ENCODE measurements at regions not wholly inside any gene's neighbourhood (a gene's known extent, or its start where the extent isn't known, plus 50 kb on each side); places are given as distances from the start of the nearest gene placed in this dataset.
"Not testable (repeated sequence)": the region's sequence is repeated elsewhere in the genome, so short reads cannot be mapped to it uniquely, and the experiment has no call there.

DNA sequence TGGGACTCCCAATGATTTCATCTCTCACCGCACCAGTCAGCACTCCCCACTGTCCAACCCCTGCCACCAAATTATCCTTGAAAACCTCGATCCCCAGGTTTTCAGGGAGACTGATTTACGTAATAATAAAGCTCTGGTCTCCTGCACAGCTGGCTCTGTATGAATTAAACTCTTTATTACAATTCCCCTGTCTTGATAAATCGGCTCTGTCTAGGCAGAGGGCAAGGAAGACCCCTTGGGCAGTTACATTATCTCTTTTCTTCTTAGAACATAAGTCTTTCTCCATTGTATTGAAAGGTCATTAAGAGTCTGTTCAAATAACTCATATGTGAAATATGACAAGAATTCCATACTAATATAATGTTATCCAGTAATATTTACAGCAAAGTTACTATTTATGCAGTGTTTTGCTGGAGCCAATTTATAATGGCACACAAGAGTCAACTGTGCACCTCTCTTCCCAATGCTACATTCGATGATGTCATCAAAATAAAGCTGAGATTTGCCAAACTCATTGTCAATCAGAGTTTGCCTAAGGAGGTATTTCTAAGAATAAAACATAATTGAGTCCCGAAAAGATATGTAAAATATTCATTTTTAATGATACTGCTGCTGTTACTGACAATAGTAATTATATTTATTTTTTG is 1297.2 kb upstream of the LRRTM3 start:
- in situ Hi-C loops (cut with HindIII; ENCODE audit: low sequenced_read_pairs): no loop called here

DNA sequence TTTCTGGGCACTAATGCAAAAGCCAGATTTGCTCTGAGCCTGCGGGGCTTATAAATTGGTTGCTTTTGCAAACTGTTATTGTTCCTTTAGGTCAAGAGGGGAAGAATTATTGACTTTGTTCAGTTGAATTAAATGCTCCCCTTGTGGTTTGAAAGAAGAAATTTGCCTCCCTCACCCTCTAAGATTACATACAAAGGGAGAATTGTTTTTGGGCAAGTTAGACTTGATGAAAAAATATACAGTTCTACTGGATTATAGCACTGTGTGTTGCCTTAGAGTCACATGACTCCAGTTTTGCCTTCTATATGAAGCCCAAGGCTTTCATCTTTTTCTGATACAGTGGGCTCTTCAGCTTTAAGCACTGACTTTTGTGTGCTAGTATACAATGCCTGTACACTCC is 1265.8 kb upstream of the LRRTM3 start:
- in situ Hi-C loops (cut with HindIII; ENCODE audit: low sequenced_read_pairs): no loop called here

DNA sequence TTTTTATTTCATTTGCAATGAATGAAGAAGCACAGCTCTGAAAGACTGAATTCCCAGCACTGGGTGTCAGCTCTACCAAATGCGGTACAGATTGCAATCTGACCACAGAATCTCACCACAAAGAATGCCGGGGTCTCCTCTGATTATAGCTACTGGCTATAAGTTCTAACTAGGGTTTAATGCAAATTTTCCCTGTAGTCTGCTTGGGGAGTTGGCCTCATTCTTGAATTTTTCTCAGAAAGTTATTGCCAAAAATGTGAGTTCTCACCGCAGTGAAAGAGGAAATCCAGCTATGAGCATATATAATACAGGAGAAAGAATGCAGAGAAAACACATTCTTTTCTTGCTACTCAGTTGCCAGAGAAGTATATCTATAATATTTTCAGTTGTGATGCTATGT is 1255.7 kb upstream of the LRRTM3 start:
- in situ Hi-C loops (cut with HindIII; ENCODE audit: low sequenced_read_pairs): no loop called here

DNA sequence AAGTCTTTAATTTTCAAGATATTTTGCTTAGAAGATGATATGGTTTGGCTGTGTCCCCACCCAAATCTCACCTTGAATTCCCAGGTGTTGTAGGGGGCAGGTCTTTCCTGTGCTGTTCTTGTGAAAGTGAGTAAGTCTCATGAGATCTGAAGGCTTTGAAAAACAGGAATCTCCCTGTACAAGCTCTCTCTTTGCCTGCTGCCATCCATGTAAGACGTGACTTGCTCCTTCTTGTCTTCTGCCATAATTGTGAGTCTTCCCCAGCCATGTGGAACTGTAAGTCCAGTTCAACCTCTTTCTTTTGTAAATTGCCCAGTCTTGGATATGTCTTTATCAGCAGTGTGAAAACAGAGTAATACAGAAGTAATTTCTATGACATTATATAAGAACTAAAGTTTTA is 1255.2 kb upstream of the LRRTM3 start:
- in situ Hi-C loops (cut with HindIII; ENCODE audit: low sequenced_read_pairs): not testable (repeated sequence)

DNA sequence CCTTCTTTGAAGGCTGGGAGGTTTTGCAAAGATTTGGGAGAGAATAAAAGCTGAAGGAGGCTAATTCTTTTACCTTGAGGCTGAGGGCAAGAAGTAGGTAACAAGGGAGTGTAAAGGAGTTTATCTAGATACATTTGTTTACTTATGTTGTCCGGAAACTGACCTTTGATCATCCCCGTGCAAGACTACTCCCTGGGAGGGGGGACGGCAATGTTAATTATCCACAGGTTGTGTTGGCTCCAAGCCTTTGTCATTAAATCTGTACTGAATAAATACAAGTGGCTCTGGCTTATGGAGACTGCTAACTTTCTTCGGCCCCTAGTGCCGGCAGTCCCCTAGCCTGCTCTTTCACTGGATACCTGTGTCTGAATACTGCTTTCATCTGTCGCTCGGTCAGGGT is 1250.6 kb upstream of the LRRTM3 start:
- in situ Hi-C loops (cut with HindIII; ENCODE audit: low sequenced_read_pairs): no loop called here

DNA sequence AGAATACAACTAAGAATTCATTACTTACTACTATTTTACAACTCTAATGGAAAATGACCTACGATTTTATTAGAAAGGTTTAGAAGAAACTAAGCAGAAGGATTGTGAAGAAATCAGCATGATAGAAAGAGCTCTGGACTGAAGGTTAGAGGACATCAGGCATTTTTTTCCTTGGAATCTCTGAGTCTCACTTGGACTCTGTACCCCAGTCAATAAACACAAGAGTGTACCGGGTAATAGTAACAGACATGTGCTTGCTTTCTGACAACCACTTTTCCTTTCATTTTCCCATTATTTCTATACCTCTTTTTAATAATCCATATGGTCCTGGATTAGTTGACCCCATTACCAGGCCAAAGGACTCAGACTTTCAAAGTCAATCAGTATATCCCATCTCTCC is 1240.9 kb upstream of the LRRTM3 start:
- in situ Hi-C loops (cut with HindIII; ENCODE audit: low sequenced_read_pairs): no loop called here

DNA sequence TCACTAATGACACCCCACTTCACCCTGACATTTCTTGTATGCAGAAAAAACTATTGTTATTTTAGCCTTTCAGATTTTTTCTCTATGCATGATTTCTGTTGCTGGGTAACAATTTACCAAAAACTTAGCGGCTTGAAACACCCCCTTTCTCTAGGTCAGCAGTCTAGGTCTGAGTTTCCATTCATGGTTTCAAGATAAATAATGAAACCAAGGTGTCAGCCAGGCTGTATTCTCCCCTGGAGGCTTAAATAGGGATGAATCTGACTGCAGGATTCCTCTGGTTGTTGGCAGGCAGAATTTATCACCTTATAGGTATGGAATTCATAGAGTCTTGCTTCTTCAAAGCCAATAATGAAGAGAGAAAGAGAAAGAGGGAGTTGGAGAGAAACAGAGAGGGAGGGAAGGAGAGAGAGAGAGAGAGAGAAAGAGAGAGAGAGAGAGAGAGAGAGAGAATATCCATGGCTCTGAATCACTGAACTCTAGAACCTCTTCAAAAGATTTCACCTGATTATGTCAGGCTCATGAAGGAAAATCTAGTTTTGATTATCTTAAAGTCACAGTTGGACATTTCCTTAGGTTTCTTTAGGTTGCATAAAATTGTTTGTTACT is 1224.6 kb upstream of the LRRTM3 start:
- in situ Hi-C loops (cut with HindIII; ENCODE audit: low sequenced_read_pairs): no loop called here

DNA sequence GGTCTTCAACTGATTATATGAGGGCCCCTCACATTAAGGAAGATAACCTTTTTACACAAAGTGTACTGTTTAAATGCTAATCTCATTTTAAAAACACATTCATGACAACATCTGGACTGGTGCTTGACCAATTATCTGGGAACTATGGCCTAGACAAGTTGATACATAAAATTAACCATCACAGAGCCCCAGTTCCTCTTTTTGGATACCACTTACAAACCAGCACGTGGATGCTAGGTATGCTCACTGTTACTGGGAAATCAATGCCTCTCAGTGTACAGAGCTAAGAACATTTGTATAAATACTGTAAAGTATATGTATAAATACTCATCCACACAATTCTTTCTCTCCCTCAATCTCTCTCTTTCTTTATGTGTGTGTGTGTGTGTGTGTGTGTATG is 1217.8 kb upstream of the LRRTM3 start:
- in situ Hi-C loops (cut with HindIII; ENCODE audit: low sequenced_read_pairs): no loop called here

DNA sequence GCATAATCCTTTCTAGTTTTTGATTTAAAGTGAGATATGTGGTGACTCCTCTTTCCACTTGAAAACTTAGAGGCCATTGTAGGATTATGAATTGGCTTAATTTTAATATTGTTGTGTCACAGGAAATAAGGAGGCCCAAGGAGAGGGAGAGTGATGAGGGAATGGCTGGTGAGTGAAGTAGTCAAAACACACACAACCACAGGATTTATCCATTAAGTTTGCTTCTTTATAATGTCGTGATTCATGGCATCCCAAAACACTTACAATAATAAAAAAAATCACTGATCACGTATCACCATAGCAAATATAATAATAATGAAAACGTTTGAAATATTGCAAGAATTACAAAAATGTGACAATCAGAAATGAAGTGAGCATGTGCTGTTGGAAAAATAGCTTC is 1215.5 kb upstream of the LRRTM3 start:
- in situ Hi-C loops (cut with HindIII; ENCODE audit: low sequenced_read_pairs): no loop called here

DNA sequence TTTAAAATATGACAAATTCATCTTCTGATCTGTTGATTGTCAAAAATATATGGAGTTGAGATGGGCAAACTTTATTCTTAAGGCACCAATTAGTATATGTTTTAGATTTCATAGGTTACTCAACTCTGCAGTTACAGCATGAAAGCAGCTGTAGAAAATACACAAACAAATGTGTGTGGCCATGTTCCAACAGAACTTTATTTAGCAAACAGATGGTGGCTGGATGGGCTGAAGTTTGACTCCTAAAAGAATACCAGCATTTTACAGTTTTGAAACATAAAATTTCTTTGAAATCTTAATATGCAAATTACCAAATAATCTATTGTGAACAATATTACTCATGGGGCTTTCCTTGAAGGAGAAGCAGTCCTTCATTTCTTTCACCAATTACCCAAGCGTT is 1206.0 kb upstream of the LRRTM3 start:
- in situ Hi-C loops (cut with HindIII; ENCODE audit: low sequenced_read_pairs): no loop called here

DNA sequence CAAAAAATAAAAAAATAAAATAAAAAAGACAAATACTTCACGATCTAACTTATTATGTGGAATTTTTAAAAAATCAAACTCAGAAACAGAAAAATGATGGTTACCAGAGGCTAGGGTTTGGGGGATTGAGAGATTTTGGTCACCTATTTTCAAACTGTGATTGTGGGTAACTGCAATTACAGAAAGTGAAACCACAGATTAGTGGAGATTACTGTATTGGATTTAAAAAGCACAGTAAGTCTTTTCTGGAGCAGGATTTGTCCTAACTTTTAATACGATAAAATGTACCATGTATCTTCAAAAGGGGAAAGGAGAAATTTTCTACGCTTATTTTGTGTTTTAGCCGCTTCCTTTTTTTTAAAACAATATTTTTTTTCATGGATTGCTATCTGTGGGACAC is 1204.9 kb upstream of the LRRTM3 start:
- in situ Hi-C loops (cut with HindIII; ENCODE audit: low sequenced_read_pairs): no loop called here

DNA sequence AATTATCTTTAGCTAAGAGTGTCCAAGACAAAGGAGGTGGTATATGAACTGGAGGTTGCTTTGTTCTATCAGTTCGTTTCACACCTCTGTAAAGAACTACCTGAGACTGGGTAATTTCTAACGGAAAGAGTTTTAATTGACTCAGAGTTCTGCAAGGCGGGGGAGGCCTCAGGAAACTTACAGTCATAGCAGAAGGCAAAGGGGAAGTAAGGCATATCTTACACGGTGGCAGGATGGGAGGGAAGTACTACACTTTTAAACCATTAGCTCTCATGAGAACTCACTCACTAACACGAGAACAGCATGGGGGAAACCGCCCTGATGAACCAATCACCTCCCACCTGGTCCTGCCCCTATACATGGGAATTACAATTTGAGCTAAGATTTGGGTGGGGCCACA is 1202.3 kb upstream of the LRRTM3 start:
- in situ Hi-C loops (cut with HindIII; ENCODE audit: low sequenced_read_pairs): no loop called here

DNA sequence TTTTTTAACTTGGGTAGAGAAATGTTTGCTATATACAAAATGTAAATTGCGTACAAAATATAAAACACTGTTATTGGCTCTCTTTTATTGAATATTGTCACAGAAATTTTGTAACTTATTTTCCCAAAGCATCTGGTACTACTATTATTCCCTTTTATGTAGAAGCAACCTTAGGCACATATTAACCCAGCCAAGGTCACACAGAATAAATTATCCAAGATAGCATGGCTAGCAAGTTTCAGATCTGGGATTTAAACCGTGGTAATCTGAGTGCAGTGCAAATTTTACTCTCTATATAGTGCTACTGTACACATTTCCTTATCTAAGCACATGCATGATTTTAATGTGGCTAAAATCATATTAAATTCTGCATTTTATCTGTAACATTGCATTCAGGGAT is 1190.5 kb upstream of the LRRTM3 start:
- in situ Hi-C loops (cut with HindIII; ENCODE audit: low sequenced_read_pairs): no loop called here

DNA sequence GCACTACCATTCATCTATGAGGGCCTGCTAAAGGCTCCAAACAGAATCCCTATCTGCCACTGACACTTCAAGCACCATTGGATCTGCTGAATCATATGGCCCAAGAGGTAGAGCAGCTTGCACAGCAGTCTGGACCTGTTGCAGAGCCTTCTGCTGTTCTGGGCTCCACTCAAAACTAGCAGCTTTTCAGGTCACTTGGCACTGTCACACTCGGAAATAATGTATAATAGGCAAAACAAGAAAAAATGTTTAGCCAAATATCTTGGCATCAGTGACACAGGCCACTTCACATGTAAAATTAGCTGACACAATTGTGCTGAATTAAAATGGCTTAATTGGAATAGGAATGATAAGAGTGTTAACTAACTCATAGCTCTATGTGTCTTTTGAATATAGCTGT is 1182.9 kb upstream of the LRRTM3 start:
- in situ Hi-C loops (cut with HindIII; ENCODE audit: low sequenced_read_pairs): no loop called here

DNA sequence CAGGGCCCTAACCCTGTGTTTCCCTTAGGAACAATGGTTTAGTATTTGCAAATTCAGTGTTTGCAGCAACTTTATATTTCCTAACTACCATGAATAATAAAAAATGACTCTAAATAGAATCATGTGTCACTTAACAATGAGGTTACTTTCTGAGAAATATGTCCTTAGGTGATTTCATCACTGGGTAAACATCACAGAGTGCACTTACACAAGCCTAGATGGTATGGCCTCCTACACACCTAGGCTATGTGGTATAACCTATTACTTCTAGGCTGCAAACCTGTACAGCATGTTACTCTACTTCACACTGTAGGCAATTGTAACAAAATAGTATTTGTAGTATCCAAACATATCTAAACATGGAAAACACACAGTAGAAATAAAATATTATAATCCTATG is 1174.6 kb upstream of the LRRTM3 start:
- in situ Hi-C loops (cut with HindIII; ENCODE audit: low sequenced_read_pairs): no loop called here

DNA sequence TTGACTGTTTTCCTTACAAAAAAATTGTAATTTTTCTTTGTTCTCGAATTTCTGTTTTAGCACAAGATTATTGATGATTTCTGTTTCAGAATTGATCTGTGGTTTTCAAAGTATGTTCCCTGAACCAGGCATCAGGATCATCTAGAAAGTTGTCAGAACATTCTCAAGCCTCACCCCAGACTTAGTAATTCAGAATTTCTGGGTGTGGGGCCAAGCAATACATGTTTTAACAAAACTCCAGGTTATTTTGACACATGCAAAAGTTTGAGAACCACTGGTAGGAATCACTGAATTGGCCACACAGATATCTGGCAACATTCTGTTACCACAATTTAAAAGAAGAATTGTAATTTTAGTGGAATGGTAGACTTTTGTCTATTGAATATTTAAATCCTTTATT is 1173.9 kb upstream of the LRRTM3 start:
- in situ Hi-C loops (cut with HindIII; ENCODE audit: low sequenced_read_pairs): no loop called here

DNA sequence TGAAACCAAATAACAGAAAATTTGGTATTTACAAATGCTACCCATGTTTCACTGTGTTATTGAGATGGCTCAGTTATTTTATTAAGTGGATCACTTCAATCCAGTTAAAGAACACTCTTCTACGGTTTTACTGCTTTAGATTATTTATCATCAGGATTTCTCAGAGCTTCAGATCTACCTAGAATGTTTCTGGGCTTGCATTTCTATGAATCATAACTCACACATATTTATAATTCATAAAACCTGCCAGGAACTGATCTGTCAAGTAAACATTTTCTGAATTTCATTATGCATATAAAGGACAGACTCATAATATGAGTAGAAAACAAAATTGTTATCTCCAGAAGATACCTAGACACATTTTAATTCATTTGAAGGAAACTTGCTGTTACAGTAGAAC is 1172.3 kb upstream of the LRRTM3 start:
- in situ Hi-C loops (cut with HindIII; ENCODE audit: low sequenced_read_pairs): no loop called here

DNA sequence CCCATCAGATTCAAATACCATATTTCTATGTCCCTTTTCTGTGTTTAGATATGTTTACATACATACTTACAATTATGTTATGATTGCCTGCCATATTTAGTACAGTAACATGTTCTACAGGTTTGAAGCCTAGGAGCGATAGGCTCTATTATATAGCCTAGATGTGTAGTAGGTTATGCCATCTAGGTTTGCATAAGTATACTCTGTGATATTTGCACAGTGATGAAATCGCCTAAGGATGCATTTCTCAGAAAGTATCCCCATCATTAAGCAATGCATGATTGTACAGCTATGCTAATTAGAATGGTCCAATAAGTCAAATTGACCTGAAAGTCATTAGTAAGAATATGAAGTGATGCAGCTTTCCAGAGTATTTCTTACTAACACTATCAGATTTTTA is 1171.7 kb upstream of the LRRTM3 start:
- in situ Hi-C loops (cut with HindIII; ENCODE audit: low sequenced_read_pairs): no loop called here

DNA sequence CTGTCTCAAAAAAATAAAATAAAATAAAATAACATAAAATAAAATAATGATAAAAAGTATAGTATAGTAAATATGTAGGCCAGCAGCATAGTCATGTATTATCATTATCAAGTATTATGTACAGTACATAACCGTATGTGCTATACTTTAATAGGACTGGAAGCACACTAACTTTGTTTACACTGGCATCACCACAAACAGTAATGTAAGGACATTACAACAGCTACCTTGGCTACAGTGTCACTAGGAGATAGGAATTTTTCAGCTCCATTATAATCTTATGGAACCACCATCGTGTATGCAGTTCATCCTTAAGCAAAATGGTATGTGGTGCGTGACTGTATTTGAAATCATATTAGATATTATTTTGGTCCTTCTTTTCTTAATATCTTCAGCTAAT is 1163.5 kb upstream of the LRRTM3 start:
- in situ Hi-C loops (cut with HindIII; ENCODE audit: low sequenced_read_pairs): no loop called here

DNA sequence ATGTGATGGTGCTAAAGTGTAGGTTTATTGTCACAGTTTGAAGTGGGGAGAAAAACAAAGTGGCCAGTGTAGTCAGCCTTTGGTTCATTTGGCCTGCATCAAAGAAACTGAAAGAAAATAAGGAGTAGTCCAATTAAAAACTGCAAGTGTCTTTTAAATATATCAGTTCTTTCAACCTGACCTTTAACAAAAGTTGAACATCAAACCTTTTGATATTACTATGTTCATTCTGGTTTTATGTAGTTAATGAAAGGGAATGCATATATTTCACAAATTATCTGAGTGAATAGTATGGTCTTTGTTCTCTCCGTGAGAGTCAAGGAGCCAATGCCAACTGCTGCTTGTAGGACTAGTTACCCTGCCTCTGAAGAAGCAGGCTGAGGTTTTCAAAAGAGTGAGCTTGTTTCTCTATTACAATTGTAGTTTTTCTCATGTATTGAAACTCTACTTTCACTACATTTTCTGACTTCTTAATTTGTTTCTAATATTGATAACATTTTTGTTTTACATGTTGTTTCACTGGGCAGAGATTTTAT is 1160.8 kb upstream of the LRRTM3 start:
- in situ Hi-C loops (cut with HindIII; ENCODE audit: low sequenced_read_pairs): no loop called here

DNA sequence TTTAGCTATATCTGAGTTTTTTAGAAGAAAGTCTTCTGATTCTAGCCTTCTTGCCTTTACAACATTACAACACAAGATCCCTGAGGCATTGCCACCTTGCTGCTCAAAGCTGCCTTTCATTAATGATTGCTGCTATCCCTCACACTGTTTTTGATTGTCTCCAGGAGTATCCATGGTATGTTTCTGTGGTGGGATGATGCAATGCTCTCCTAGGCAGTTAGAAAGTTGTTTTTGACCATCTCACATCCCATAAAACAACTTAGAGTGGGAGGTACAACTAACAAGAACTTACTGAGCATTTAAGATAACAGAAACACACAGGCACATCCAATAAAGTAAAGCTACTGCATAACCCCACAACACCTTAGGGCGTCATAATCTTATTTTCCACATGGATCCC is 1156.0 kb upstream of the LRRTM3 start:
- in situ Hi-C loops (cut with HindIII; ENCODE audit: low sequenced_read_pairs): no loop called here

DNA sequence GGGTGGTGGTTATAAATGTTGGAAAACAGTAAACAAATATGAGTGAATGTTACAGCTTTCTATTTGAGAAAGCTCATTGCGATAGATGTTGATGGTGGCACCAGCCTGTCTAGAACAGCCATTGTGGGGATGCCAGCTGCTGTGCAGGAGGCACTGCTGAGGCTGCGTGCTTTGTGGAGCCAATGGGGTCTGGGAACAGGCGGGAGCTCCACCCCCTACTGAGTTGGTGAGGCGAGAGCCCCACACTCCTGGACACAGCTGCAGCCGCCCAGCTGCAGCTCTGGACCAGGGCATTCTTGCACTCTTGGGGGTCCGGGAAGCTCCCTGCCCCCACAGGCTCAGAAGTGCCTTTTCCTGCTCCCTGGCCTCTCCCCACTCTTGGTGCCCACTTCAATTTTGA is 1147.1 kb upstream of the LRRTM3 start:
- in situ Hi-C loops (cut with HindIII; ENCODE audit: low sequenced_read_pairs): no loop called here

DNA sequence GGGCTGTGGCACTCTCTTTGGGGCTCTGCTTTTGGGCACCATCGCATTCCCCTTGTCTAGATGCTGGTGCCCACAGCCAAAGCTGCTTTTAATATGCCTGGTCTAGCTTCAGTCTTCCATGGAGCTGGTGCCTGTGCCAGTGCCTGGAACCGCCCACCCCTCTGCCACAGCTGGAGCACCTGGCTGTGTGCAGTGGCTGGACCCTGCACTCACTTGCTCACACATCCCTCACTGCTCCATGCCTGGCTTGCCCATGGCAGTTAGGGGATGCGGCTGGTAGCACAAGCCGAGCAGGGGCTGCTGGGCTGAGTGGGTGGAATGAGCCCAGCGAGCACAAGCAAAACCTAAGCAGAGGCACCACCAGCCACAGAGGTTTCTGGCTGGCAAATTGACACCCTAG is 1145.9 kb upstream of the LRRTM3 start:
- in situ Hi-C loops (cut with HindIII; ENCODE audit: low sequenced_read_pairs): no loop called here
